ENCODE measurements at regions not wholly inside any gene's neighbourhood (a gene's known extent, or its start where the extent isn't known, plus 50 kb on each side); places are given as distances from the start of the nearest gene placed in this dataset.

DNA sequence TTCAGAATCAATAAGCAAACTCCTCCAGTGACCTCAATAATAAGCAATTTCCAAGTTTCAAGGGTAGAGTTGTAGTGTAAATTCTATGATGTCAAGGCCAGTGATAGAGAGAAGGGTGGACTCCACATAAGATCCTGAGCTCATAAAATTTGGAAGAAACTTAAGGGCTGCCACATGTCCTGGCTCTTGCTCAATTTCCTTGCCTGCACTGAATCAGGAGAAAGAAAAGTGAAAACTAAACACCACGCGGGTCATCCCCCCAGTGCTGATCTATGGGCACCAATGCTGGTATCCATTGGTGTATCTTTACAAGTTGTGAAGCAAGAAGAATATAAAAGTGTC is 392.0 kb upstream of the INTU start:
- 80 to 97% (median 87%) methylated on average over 2 of the region's 2 CpGs for WGBS, 4 donors
- H3K36me3 ChIP-seq (replicated peaks in 1 of 2) = no peaks in the 10 kb centered on the region
- TF ChIP-seq, protein P1, sequence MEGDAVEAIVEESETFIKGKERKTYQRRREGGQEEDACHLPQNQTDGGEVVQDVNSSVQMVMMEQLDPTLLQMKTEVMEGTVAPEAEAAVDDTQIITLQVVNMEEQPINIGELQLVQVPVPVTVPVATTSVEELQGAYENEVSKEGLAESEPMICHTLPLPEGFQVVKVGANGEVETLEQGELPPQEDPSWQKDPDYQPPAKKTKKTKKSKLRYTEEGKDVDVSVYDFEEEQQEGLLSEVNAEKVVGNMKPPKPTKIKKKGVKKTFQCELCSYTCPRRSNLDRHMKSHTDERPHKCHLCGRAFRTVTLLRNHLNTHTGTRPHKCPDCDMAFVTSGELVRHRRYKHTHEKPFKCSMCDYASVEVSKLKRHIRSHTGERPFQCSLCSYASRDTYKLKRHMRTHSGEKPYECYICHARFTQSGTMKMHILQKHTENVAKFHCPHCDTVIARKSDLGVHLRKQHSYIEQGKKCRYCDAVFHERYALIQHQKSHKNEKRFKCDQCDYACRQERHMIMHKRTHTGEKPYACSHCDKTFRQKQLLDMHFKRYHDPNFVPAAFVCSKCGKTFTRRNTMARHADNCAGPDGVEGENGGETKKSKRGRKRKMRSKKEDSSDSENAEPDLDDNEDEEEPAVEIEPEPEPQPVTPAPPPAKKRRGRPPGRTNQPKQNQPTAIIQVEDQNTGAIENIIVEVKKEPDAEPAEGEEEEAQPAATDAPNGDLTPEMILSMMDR (IDR thresholded peaks at IDR 0.05) = no peak
- no peak for TF ChIP-seq POLR2A (IDR thresholded peaks at IDR 0.05)
- DNase-seq = no peak
- H3K4me1 ChIP-seq (replicated peaks in 1 of 2) = no peaks in the 10 kb centered on the region
- no peak overlapping the region for H3K4me3 ChIP-seq
- no peak overlapping the region for H3K27ac ChIP-seq
- H3K27me3 ChIP-seq = no peaks in the 10 kb centered on the region
- H3K9me3 ChIP-seq (replicated peaks in 1 of 3) = no peaks in the 10 kb centered on the region
- intact Hi-C loops (cut with DNase I) = no loop called here

DNA sequence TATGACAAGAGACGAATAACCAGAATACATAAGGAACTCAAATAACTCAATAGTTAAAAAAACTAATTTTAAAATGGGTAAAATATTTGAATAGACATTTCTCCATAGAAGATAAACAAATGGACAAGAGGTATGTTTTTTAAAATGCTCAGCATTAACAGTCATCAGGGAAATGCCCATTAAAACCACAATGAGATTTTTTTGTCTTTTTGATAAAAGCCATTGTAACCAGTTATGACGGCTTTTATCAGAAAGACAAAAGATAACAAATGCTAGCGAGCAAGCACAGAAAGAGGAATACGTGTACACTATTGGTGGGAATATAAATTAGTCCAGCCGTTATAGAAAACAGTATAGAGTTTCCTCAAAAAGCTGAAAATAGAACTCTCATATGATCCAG is 388.2 kb upstream of the INTU start:
- DNase-seq = no peak
- WGBS, 4 donors = 81 to 94% (median 88%) methylated on average over 5 of the region's 5 CpGs
- Histone ChIP-seq H3K9me3 (replicated peaks in 1 of 3) (no peaks in the 10 kb centered on the region), H3K4me1 (replicated peaks in 1 of 2) (no peaks in the 10 kb centered on the region), H3K4me3 (no peak overlapping the region), H3K36me3 (replicated peaks in 1 of 2) (no peaks in the 10 kb centered on the region), H3K27ac (no peak overlapping the region), H3K27me3 (no peaks in the 10 kb centered on the region)
- intact Hi-C loops (cut with DNase I) = no loop called here
- TF ChIP-seq, protein P1 (IDR thresholded peaks at IDR 0.05) = no peak
- TF ChIP-seq POLR2A (IDR thresholded peaks at IDR 0.05) = no peak

DNA sequence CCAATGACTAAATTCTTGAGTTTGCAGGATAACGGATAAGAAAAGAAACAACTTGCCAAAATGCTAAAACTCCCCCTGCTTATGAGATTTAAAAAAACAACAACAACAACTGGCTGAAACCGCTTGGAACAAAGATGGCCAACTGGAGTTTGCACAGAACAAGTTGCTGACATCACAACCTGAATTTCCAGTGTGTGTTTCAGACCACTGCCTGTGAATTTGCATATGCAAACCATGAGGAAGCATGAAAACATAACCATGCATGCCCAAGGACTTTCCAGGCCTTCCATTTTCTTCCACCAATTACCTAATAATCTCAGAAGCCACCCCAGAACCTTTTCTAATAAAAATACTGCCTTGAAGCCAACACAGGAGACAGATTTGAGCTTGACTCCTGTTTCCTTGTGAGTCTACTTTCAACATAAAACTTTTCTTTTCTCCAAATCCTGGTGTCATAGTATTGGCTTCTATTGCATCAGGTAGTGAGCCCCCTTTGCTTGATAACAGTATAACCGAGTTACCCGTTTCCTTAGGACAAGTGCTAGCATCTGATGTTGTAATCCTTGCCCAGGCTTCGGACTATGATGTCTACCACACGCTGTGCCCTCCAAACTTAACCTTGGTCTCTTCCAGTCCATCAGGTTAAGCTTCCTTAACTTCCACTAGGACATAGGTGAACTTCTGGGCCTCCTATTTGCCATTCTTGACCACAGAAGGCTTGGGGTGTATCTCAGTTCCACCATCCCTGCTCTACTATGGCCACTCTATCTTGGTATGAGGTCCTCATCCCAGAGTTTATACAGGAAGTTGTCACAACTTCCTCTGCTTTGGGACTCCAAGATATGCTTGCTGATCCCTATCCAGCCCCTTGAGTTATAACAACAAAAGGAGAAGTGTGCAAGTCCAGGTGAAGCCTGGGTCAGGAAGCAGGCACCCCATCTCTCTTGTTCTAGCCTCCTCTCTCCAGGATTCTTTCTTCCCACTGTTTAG is 385.5 kb upstream of the INTU start:
- H3K27me3 ChIP-seq = no peaks in the 10 kb centered on the region
- H3K27ac ChIP-seq = no peak overlapping the region
- no peaks in the 10 kb centered on the region for H3K4me1 ChIP-seq (replicated peaks in 1 of 2)
- intact Hi-C loops (cut with DNase I) = no loop called here
- WGBS, 4 donors = 82 to 91% (median 90%) methylated on average over 6 of the region's 6 CpGs
- no peak for DNase-seq
- no peak for TF ChIP-seq POLR2A (IDR thresholded peaks at IDR 0.05)
- TF ChIP-seq, protein P1 (IDR thresholded peaks at IDR 0.05) = no peak
- no peaks in the 10 kb centered on the region for H3K36me3 ChIP-seq (replicated peaks in 1 of 2)
- no peaks in the 10 kb centered on the region for H3K9me3 ChIP-seq (replicated peaks in 1 of 3)
- H3K4me3 ChIP-seq = no peak overlapping the region

DNA sequence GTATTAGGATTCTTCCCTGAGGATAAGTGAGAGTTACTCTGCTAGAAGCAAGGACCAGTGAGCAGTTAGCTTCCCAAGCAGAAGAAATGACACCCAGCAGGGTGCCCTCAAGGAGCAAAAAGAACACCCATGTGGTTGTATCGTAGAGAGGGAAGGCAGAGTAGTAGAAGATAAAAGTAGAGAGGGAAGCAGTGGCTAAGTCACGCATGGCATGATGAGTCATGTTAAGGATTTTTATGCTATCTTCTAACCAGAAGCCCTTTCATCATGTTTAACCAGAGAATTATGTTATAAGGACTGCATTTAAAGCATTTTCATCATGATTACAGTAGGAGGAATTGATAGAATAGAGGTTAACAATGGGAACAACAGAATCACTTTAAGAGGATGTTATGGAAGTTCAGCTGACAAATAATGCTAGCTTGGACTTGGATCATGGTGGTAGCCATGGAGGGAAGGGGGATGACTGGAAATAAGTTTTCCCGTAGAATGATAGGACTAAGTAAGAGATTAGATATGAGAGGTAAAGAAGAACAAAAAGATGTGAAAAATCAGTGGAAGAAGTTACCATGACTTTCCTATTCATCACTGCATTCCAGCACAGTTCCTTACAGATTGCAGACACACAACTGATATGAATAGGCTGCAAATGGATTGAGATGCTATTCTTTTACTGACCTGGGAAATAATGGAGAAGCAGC is 383.5 kb upstream of the INTU start:
- no peak overlapping the region for H3K4me3 ChIP-seq
- H3K27me3 ChIP-seq = no peaks in the 10 kb centered on the region
- DNase-seq = no peak
- intact Hi-C loops (cut with DNase I) = no loop called here
- no peak overlapping the region for H3K27ac ChIP-seq
- H3K36me3 ChIP-seq (replicated peaks in 1 of 2) = no peaks in the 10 kb centered on the region
- no peaks in the 10 kb centered on the region for H3K4me1 ChIP-seq (replicated peaks in 1 of 2)
- no peaks in the 10 kb centered on the region for H3K9me3 ChIP-seq (replicated peaks in 1 of 3)
- 57 to 76% (median 66%) methylated on average over 3 of the region's 3 CpGs for WGBS, 4 donors
- no peak for TF ChIP-seq POLR2A (IDR thresholded peaks at IDR 0.05)
- TF ChIP-seq, protein P1 (IDR thresholded peaks at IDR 0.05) = no peak
